Keratinocyte (primary cell): ENCODE measurements at regions not wholly inside any gene's neighbourhood (a gene's known extent, or its start where the extent isn't known, plus 50 kb on each side); places are given as distances from the start of the nearest gene placed in this dataset.

Experiments
- DNase-seq: peaks from one replicate; pipeline ENCODE4 v3.0.0-alpha.2; 2011; ENCODE audit warnings: low read depth, missing footprints, low spot score
- FAIRE-seq: peaks from 2 replicates; lab custom pipeline; 2011; peaks lifted over from hg19 to GRCh38; lab: Jason Lieb, UNC
- H2AFZ ChIP-seq: 2 replicates; pipeline ENCODE4 v1.6.0; 2012; ENCODE audit warnings: low read length, control low read depth, inconsistent platforms; ENCODE audit not compliant: control insufficient read depth
- H3K27ac ChIP-seq: 2 replicates; pipeline ENCODE4 v1.5.1; 2011; ENCODE audit warnings: low read length; ENCODE audit not compliant: control insufficient read depth, insufficient read depth
- H3K27me3 ChIP-seq: 3 replicates; pipeline ENCODE4 v1.6.0; 2011; ENCODE audit warnings: low read length; ENCODE audit not compliant: control insufficient read depth, insufficient read depth; ENCODE audit errors: extremely low read depth
- H3K36me3 ChIP-seq, 2 experiments: 2 replicates in 1 of 2; 3 replicates in 1 of 2; pipeline ENCODE4 v1.5.1; 2011; ENCODE audit warnings: low read length in 2 of 2, mild to moderate bottlenecking in 1 of 2; ENCODE audit not compliant: control insufficient read depth in 2 of 2, insufficient read depth in 2 of 2; ENCODE audit errors: extremely low read depth in 1 of 2
- H3K4me1 ChIP-seq: 3 replicates; pipeline ENCODE4 v1.5.1; 2011; ENCODE audit warnings: low read length; ENCODE audit not compliant: control insufficient read depth, insufficient read depth; ENCODE audit errors: extremely low read depth
- H3K4me2 ChIP-seq: 3 replicates; pipeline ENCODE4 v1.6.0; 2011; ENCODE audit warnings: low read depth, low read length; ENCODE audit not compliant: control insufficient read depth, insufficient read depth; ENCODE audit errors: extremely low read depth
- H3K4me3 ChIP-seq, 3 experiments: fragments of 200-600 bp in 1 of 3; sonication (generic) in 1 of 3; 2 replicates in 2 of 3; 3 replicates in 1 of 3; pipeline ENCODE4 v1.5.1; 2011 to 2016; ENCODE audit warnings: low read length in 3 of 3, mild to moderate bottlenecking in 3 of 3, control low read depth in 2 of 3, inconsistent platforms in 1 of 3, low read depth in 1 of 3, mixed read lengths in 1 of 3, mixed run types in 1 of 3, moderate library complexity in 1 of 3; ENCODE audit not compliant: control insufficient read depth in 2 of 3, insufficient read depth in 2 of 3; ENCODE audit errors: extremely low read depth in 1 of 3
- H3K79me2 ChIP-seq: 2 replicates; pipeline ENCODE4 v1.6.0; 2012; ENCODE audit warnings: low read length; ENCODE audit not compliant: control insufficient read depth, insufficient read depth
- H3K9ac ChIP-seq: 3 replicates; pipeline ENCODE4 v1.6.0; 2011; ENCODE audit warnings: low read length; ENCODE audit not compliant: control insufficient read depth, insufficient read depth; ENCODE audit errors: extremely low read depth
- H3K9me1 ChIP-seq: 3 replicates; pipeline ENCODE4 v1.6.0; 2011; ENCODE audit warnings: low read length; ENCODE audit not compliant: control insufficient read depth, insufficient read depth; ENCODE audit errors: extremely low read depth
- H3K9me3 ChIP-seq: 2 replicates; pipeline ENCODE4 v1.5.1; 2012; ENCODE audit warnings: low read depth, low read length; ENCODE audit not compliant: control insufficient read depth
- H4K20me1 ChIP-seq: 3 replicates; pipeline ENCODE4 v1.6.0; 2011; ENCODE audit warnings: low read length; ENCODE audit not compliant: control insufficient read depth, insufficient read depth; ENCODE audit errors: extremely low read depth
- CTCF ChIP-seq, 3 experiments: IDR thresholded peaks in 1 of 3; conservative IDR thresholded peaks in 1 of 3; optimal IDR thresholded peaks in 1 of 3; 2 replicates in 2 of 3; 3 replicates in 1 of 3; pipeline versions ENCODE3 to v1.5.1; 2011; ENCODE audit warnings: low read length in 3 of 3, mild to moderate bottlenecking in 3 of 3, moderate library complexity in 2 of 3, control low read depth in 1 of 3, inconsistent platforms in 1 of 3; ENCODE audit not compliant: insufficient read depth in 2 of 3; ENCODE audit errors: extremely low read depth in 1 of 3
- EZH2 ChIP-seq: IDR thresholded peaks from one replicate; pipeline ENCODE4 v1.6.1; 2012; ENCODE audit warnings: inconsistent platforms, mild to moderate bottlenecking, low read length, moderate library complexity
- dilution Hi-C: fragments of 300-500 bp; cut with MboI; formaldehyde crosslinking; loops from one replicate; pipeline ENCODE4 v1.7.0; 2020; ENCODE audit warnings: low sequenced_read_pairs; ENCODE audit not compliant: extremely low pct_ligation_motif_present

GRCh38 chr4:108342325-108342970 lies 173.7 kb upstream of the LEF1 start:
- H3K4me2 ChIP-seq: no peak overlapping the region
- no peak for DNase-seq
- no peaks in the 10 kb centered on the region for H3K36me3 ChIP-seq
- TF ChIP-seq CTCF (optimal IDR thresholded peaks at IDR 0.05 in 1 of 3, IDR thresholded peaks at IDR 0.05 in 1 of 3, conservative IDR thresholded peaks at IDR 0.05 in 1 of 3; ENCODE audit: extremely low read depth in 1 of 3, insufficient read depth in 2 of 3, low read length in 3 of 3): no peak
- TF ChIP-seq EZH2: no peak
- H3K9ac ChIP-seq: no peak overlapping the region
- H3K4me3 ChIP-seq: no peak overlapping the region
- no peaks in the 10 kb centered on the region for H3K9me1 ChIP-seq
- H4K20me1 ChIP-seq: no peaks in the 10 kb centered on the region
- dilution Hi-C loops: no loop called here
- no peak overlapping the region for H2AFZ ChIP-seq
- no peak overlapping the region for H3K27ac ChIP-seq
- H3K79me2 ChIP-seq: no peaks in the 10 kb centered on the region
- H3K27me3 ChIP-seq: no peaks in the 10 kb centered on the region
- H3K4me1 ChIP-seq: peaks cover 9% of the 10 kb centered on the region
- no peaks in the 10 kb centered on the region for H3K9me3 ChIP-seq
- FAIRE-seq: no peak

DNA sequence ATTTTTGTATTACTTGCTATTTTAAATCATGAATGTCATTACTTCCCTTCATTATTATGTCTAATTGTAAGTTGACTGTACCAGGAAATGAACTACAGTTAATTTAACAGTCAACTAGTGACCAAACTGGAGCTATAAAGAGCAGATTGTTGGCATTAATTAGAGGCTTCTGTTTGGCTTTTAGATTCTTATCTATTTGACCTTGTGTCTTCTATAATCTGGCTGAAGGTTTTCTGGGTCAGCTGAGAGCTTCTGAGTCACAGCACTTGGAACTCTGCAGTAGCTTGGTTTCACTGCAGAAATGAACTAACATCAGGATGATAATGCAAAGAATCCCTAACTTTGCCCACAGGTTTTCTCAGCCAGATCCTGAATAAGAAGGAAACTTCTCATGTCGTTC lies 169.2 kb upstream of the LEF1 start:
- FAIRE-seq (no peak), DNase-seq (no peak)
- Histone ChIP-seq H3K27me3 (no peaks in the 10 kb centered on the region), H2AFZ (no peak overlapping the region), H3K4me1 (no peaks in the 10 kb centered on the region), H3K9ac (no peak overlapping the region), H3K79me2 (no peaks in the 10 kb centered on the region), H3K27ac (no peak overlapping the region), H3K4me3 (no peak overlapping the region), H4K20me1 (no peaks in the 10 kb centered on the region), H3K36me3 (no peaks in the 10 kb centered on the region), H3K9me1 (no peaks in the 10 kb centered on the region), H3K4me2 (no peak overlapping the region), H3K9me3 (no peaks in the 10 kb centered on the region)
- dilution Hi-C loops: no loop called here
- TF ChIP-seq EZH2 (no peak), CTCF (optimal IDR thresholded peaks at IDR 0.05 in 1 of 3, IDR thresholded peaks at IDR 0.05 in 1 of 3, conservative IDR thresholded peaks at IDR 0.05 in 1 of 3; ENCODE audit: extremely low read depth in 1 of 3, insufficient read depth in 2 of 3, low read length in 3 of 3) (no peak)
